ENCODE measurements at regions not wholly inside any gene's neighbourhood (a gene's known extent, or its start where the extent isn't known, plus 50 kb on each side); places are given as distances from the start of the nearest gene placed in this dataset.
"Not testable (repeated sequence)": the region's sequence is repeated elsewhere in the genome, so short reads cannot be mapped to it uniquely, and the experiment has no call there.

GRCh38 chr2:106288873-106289272, 94.8 kb upstream of the UXS1 start:
- no peak for DNase-seq

GRCh38 chr2:106285237-106285829, 91.2 kb upstream of the UXS1 start:
- no peak for DNase-seq

- DNase-seq: no peak
These were observed 90.6 kb upstream of the UXS1 start for GRCh38 chr2:106284691-106285202.

GRCh38 chr2:106284255-106284654, 90.2 kb upstream of the UXS1 start:
- DNase-seq: no peak

- not testable (repeated sequence) for DNase-seq
These were observed 89.4 kb upstream of the UXS1 start for GRCh38 chr2:106283228-106284152.

- no peak for DNase-seq
These were observed 88.5 kb upstream of the UXS1 start for GRCh38 chr2:106282462-106283170.

GRCh38 chr2:106281907-106282430, 87.9 kb upstream of the UXS1 start:
- not testable (repeated sequence) for DNase-seq

- DNase-seq: no peak
These were observed 86.8 kb upstream of the UXS1 start for GRCh38 chr2:106280722-106281446.

GRCh38 chr2:106280224-106280623, 86.1 kb upstream of the UXS1 start:
- no peak for DNase-seq

- no peak for DNase-seq
These were observed 84.2 kb upstream of the UXS1 start for GRCh38 chr2:106278112-106278876.

GRCh38 chr2:106277426-106277825, 83.3 kb upstream of the UXS1 start:
- no peak for DNase-seq

GRCh38 chr2:106275971-106276370, 81.9 kb upstream of the UXS1 start:
- DNase-seq: no peak

- no peak for DNase-seq
These were observed 80.6 kb upstream of the UXS1 start for GRCh38 chr2:106274668-106275067.

- DNase-seq: no peak
These were observed 78.2 kb upstream of the UXS1 start for GRCh38 chr2:106272216-106272807.

GRCh38 chr2:106270471-106270891, 76.4 kb upstream of the UXS1 start:
- no peak for DNase-seq

- peak; percentile 15 for DNase-seq
These were observed 75.6 kb upstream of the UXS1 start for GRCh38 chr2:106269591-106270291.

- DNase-seq: no peak
These were observed 73.9 kb upstream of the UXS1 start for GRCh38 chr2:106267997-106268396.

GRCh38 chr2:106261871-106262321, 67.8 kb upstream of the UXS1 start:
- no peak for DNase-seq

GRCh38 chr2:106258859-106259258, 64.8 kb upstream of the UXS1 start:
- not testable (repeated sequence) for DNase-seq

GRCh38 chr2:106257830-106258229, 63.7 kb upstream of the UXS1 start:
- no peak for DNase-seq
